ENCODE measurements at regions not wholly inside any gene's neighbourhood (a gene's known extent, or its start where the extent isn't known, plus 50 kb on each side); places are given as distances from the start of the nearest gene placed in this dataset.

GRCh38 chr13:29679396-29680053, 84.0 kb upstream of the SLC7A1 start:
- Histone ChIP-seq H4K20me1 (ENCODE audit: insufficient read depth, poor library complexity, severe bottlenecking) (no peaks in the 10 kb centered on the region), H3K36me3 (replicated peaks; ENCODE audit: insufficient read depth, low read depth) (no peaks in the 10 kb centered on the region), H3K9me3 (ENCODE audit: low read depth) (no peaks in the 10 kb centered on the region), H2AFZ (no peak overlapping the region), H3K4me1 (ENCODE audit: insufficient read depth) (no peaks in the 10 kb centered on the region), H3K27me3 (no peaks in the 10 kb centered on the region), H3K4me2 (no peak overlapping the region), H3K79me2 (no peaks in the 10 kb centered on the region), H3K4me3 (no peak overlapping the region), H3K9me2 (replicated peaks; ENCODE audit: insufficient read depth) (no peaks in the 10 kb centered on the region), H3K27ac (no peak overlapping the region)
- DNase-seq (ENCODE audit: low spot score) = no peak
- 60% methylated on average over 9 of the region's 9 CpGs for WGBS (ENCODE audit: low lambda C conversion rate, missing lambda C conversion rate)
- TF ChIP-seq CTCF (IDR thresholded peaks at IDR 0.05; ENCODE audit: poor library complexity) (no peak), EZH2phosphoT487 (IDR thresholded peaks at IDR 0.05; ENCODE audit: low read depth, severe bottlenecking, unreplicated experiment) (no peak), EZH2 (IDR thresholded peaks at IDR 0.05; ENCODE audit: borderline replicate concordance) (no peak)

GRCh38 chr13:29677627-29678026, 82.1 kb upstream of the SLC7A1 start:
- Histone ChIP-seq H3K27ac (no peak overlapping the region), H4K20me1 (ENCODE audit: insufficient read depth, poor library complexity, severe bottlenecking) (no peaks in the 10 kb centered on the region), H3K4me1 (ENCODE audit: insufficient read depth) (no peaks in the 10 kb centered on the region), H3K4me3 (no peak overlapping the region), H3K9me3 (ENCODE audit: low read depth) (no peaks in the 10 kb centered on the region), H3K79me2 (no peaks in the 10 kb centered on the region), H3K36me3 (replicated peaks; ENCODE audit: insufficient read depth, low read depth) (no peaks in the 10 kb centered on the region), H2AFZ (no peak overlapping the region), H3K4me2 (no peak overlapping the region), H3K27me3 (no peaks in the 10 kb centered on the region), H3K9me2 (replicated peaks; ENCODE audit: insufficient read depth) (no peaks in the 10 kb centered on the region)
- no peak for DNase-seq (ENCODE audit: low spot score)
- TF ChIP-seq EZH2phosphoT487 (IDR thresholded peaks at IDR 0.05; ENCODE audit: low read depth, severe bottlenecking, unreplicated experiment) = no peak
- WGBS (ENCODE audit: low lambda C conversion rate, missing lambda C conversion rate) = 79% methylated on average over 5 of the region's 5 CpGs

- Histone ChIP-seq H2AFZ (no peak overlapping the region), H3K4me1 (ENCODE audit: insufficient read depth) (no peaks in the 10 kb centered on the region), H3K4me3 (no peak overlapping the region), H3K27ac (no peak overlapping the region), H3K36me3 (replicated peaks; ENCODE audit: insufficient read depth, low read depth) (no peaks in the 10 kb centered on the region), H3K4me2 (no peak overlapping the region), H4K20me1 (ENCODE audit: insufficient read depth, poor library complexity, severe bottlenecking) (no peaks in the 10 kb centered on the region), H3K9me2 (replicated peaks; ENCODE audit: insufficient read depth) (no peaks in the 10 kb centered on the region), H3K27me3 (no peaks in the 10 kb centered on the region), H3K79me2 (no peaks in the 10 kb centered on the region), H3K9me3 (ENCODE audit: low read depth) (no peaks in the 10 kb centered on the region)
- TF ChIP-seq CTCF (IDR thresholded peaks at IDR 0.05; ENCODE audit: poor library complexity) (no peak), EZH2phosphoT487 (IDR thresholded peaks at IDR 0.05; ENCODE audit: low read depth, severe bottlenecking, unreplicated experiment) (no peak), EZH2 (IDR thresholded peaks at IDR 0.05; ENCODE audit: borderline replicate concordance) (no peak)
- WGBS (ENCODE audit: low lambda C conversion rate, missing lambda C conversion rate) = 88% methylated on average over 9 of the region's 9 CpGs
- DNase-seq (ENCODE audit: low spot score) = no peak
Observed at GRCh38 chr13:29676941-29677452, 81.5 kb upstream of the SLC7A1 start.

GRCh38 chr13:29676535-29676934, 81.0 kb upstream of the SLC7A1 start:
- H3K4me2 ChIP-seq = no peak overlapping the region
- TF ChIP-seq EZH2 (IDR thresholded peaks at IDR 0.05; ENCODE audit: borderline replicate concordance) = no peak
- TF ChIP-seq EZH2phosphoT487 (IDR thresholded peaks at IDR 0.05; ENCODE audit: low read depth, severe bottlenecking, unreplicated experiment) = no peak
- TF ChIP-seq CTCF (IDR thresholded peaks at IDR 0.05; ENCODE audit: poor library complexity) = no peak
- no peaks in the 10 kb centered on the region for H3K9me3 ChIP-seq (ENCODE audit: low read depth)
- DNase-seq (ENCODE audit: low spot score) = peak; percentile 11
- H4K20me1 ChIP-seq (ENCODE audit: insufficient read depth, poor library complexity, severe bottlenecking) = no peaks in the 10 kb centered on the region
- no peaks in the 10 kb centered on the region for H3K9me2 ChIP-seq (replicated peaks; ENCODE audit: insufficient read depth)
- no peak overlapping the region for H3K4me3 ChIP-seq
- H3K36me3 ChIP-seq (replicated peaks; ENCODE audit: insufficient read depth, low read depth) = no peaks in the 10 kb centered on the region
- no peak overlapping the region for H2AFZ ChIP-seq
- WGBS (ENCODE audit: low lambda C conversion rate, missing lambda C conversion rate) = 77% methylated on average over 4 of the region's 4 CpGs
- H3K79me2 ChIP-seq = no peaks in the 10 kb centered on the region
- no peaks in the 10 kb centered on the region for H3K4me1 ChIP-seq (ENCODE audit: insufficient read depth)
- no peak overlapping the region for H3K27ac ChIP-seq
- no peaks in the 10 kb centered on the region for H3K27me3 ChIP-seq

All from hepatocyte (in vitro differentiated cells).